ENCODE measurements at regions not wholly inside any gene's neighbourhood (a gene's known extent, or its start where the extent isn't known, plus 50 kb on each side); places are given as distances from the start of the nearest gene placed in this dataset.
"Not testable (repeated sequence)": the region's sequence is repeated elsewhere in the genome, so short reads cannot be mapped to it uniquely, and the experiment has no call there.

- H3K27me3 Mint-ChIP-seq = peaks cover 0 to 6% (median 3%) of the 10 kb centered on the region in 3 donors
- peaks cover 0 to 3% (median 0%) of the 10 kb centered on the region in 3 donors for H3K4me1 Mint-ChIP-seq
- ATAC-seq (ENCODE audit: low read depth in 2 of 2) (no peak), DNase-seq (no peak)
- no peak overlapping the region for H3K27ac Mint-ChIP-seq
- no peak overlapping the region for H3K4me3 Mint-ChIP-seq
- no peaks in the 10 kb centered on the region for H3K9me3 Mint-ChIP-seq
- H3K36me3 Mint-ChIP-seq = no peaks in the 10 kb centered on the region
Measured at GRCh38 chr2:2729246-2729645, 398.2 kb upstream of the MYT1L start.

- DNase-seq (no peak), ATAC-seq (ENCODE audit: low read depth in 2 of 2) (no peak)
- Mint-ChIP-seq H3K36me3 (no peaks in the 10 kb centered on the region), H3K4me1 (peaks cover 0 to 3% (median 0%) of the 10 kb centered on the region in 3 donors), H3K9me3 (no peaks in the 10 kb centered on the region), H3K27ac (no peak overlapping the region), H3K4me3 (no peak overlapping the region), H3K27me3 (peaks cover 0 to 6% (median 0%) of the 10 kb centered on the region in 3 donors)
Measured at GRCh38 chr2:2728635-2729034, 397.6 kb upstream of the MYT1L start.

GRCh38 chr2:2727876-2728511 lies 396.9 kb upstream of the MYT1L start:
- no peaks in the 10 kb centered on the region for H3K36me3 Mint-ChIP-seq
- no peak overlapping the region for H3K27ac Mint-ChIP-seq
- H3K9me3 Mint-ChIP-seq = no peaks in the 10 kb centered on the region
- DNase-seq (no peak), ATAC-seq (ENCODE audit: low read depth in 2 of 2) (no peak)
- peak overlapping the region in 1 of 8 donors; percentile 29 for H3K4me3 Mint-ChIP-seq
- peaks cover 0 to 6% (median 0%) of the 10 kb centered on the region in 3 donors for H3K27me3 Mint-ChIP-seq
- peaks cover 0 to 3% (median 0%) of the 10 kb centered on the region in 3 donors for H3K4me1 Mint-ChIP-seq

GRCh38 chr2:2726163-2726562 lies 395.1 kb upstream of the MYT1L start:
- peaks cover 0 to 6% (median 0%) of the 10 kb centered on the region in 3 donors for H3K27me3 Mint-ChIP-seq
- DNase-seq (no peak), ATAC-seq (ENCODE audit: low read depth in 2 of 2) (no peak)
- H3K4me3 Mint-ChIP-seq = no peak overlapping the region
- no peaks in the 10 kb centered on the region for H3K36me3 Mint-ChIP-seq
- H3K9me3 Mint-ChIP-seq = peaks cover 0 to 1% (median 0%) of the 10 kb centered on the region in 7 donors
- H3K27ac Mint-ChIP-seq = no peak overlapping the region
- H3K4me1 Mint-ChIP-seq = peaks cover 0 to 3% (median 0%) of the 10 kb centered on the region in 3 donors

- peaks cover 0 to 3% (median 0%) of the 10 kb centered on the region in 3 donors for H3K4me1 Mint-ChIP-seq
- H3K4me3 Mint-ChIP-seq = no peak overlapping the region
- ATAC-seq (ENCODE audit: low read depth in 2 of 2) (no peak), DNase-seq (no peak)
- H3K36me3 Mint-ChIP-seq = no peaks in the 10 kb centered on the region
- H3K9me3 Mint-ChIP-seq = peaks cover 0 to 4% (median 0%) of the 10 kb centered on the region in 7 donors
- peaks cover 0 to 5% (median 0%) of the 10 kb centered on the region in 3 donors for H3K27me3 Mint-ChIP-seq
- no peak overlapping the region for H3K27ac Mint-ChIP-seq
Measured at GRCh38 chr2:2723064-2723463, 392.0 kb upstream of the MYT1L start.

- ATAC-seq (ENCODE audit: low read depth in 2 of 2) = no peak
- Mint-ChIP-seq H3K4me3 (peak overlapping the region in 1 of 8 donors; percentile 57), H3K4me1 (no peaks in the 10 kb centered on the region), H3K27me3 (peaks cover 0 to 3% (median 0%) of the 10 kb centered on the region in 3 donors), H3K27ac (no peak overlapping the region), H3K9me3 (peaks cover 0 to 4% (median 0%) of the 10 kb centered on the region in 7 donors), H3K36me3 (no peaks in the 10 kb centered on the region)
- DNase-seq = no peak
Measured at GRCh38 chr2:2721296-2721835, 390.3 kb upstream of the MYT1L start.

GRCh38 chr2:2720806-2721205 lies 389.7 kb upstream of the MYT1L start:
- not testable (repeated sequence) for H3K9me3 Mint-ChIP-seq; H3K4me3 Mint-ChIP-seq; H3K4me1 Mint-ChIP-seq; DNase-seq; H3K36me3 Mint-ChIP-seq; ATAC-seq (ENCODE audit: low read depth in 2 of 2); H3K27me3 Mint-ChIP-seq; H3K27ac Mint-ChIP-seq

GRCh38 chr2:2720351-2720750 lies 389.3 kb upstream of the MYT1L start:
- Mint-ChIP-seq H3K27me3 (peaks cover 0 to 13% (median 0%) of the 10 kb centered on the region in 3 donors), H3K4me3 (no peak overlapping the region), H3K27ac (no peak overlapping the region), H3K36me3 (no peaks in the 10 kb centered on the region), H3K9me3 (peaks cover 0 to 4% (median 0%) of the 10 kb centered on the region in 7 donors), H3K4me1 (no peaks in the 10 kb centered on the region)
- no peak for ATAC-seq (ENCODE audit: low read depth in 2 of 2)
- no peak for DNase-seq

- no peaks in the 10 kb centered on the region for H3K36me3 Mint-ChIP-seq
- H3K4me1 Mint-ChIP-seq = no peaks in the 10 kb centered on the region
- no peak overlapping the region for H3K4me3 Mint-ChIP-seq
- ATAC-seq (ENCODE audit: low read depth in 2 of 2) (no peak), DNase-seq (no peak)
- H3K27ac Mint-ChIP-seq = no peak overlapping the region
- peaks cover 0 to 4% (median 0%) of the 10 kb centered on the region in 7 donors for H3K9me3 Mint-ChIP-seq
- H3K27me3 Mint-ChIP-seq = peaks cover 0 to 14% (median 0%) of the 10 kb centered on the region in 3 donors
Measured at GRCh38 chr2:2719781-2720180, 388.7 kb upstream of the MYT1L start.

GRCh38 chr2:2719015-2719414 lies 387.9 kb upstream of the MYT1L start:
- no peaks in the 10 kb centered on the region for H3K36me3 Mint-ChIP-seq
- DNase-seq (no peak), ATAC-seq (ENCODE audit: low read depth in 2 of 2) (no peak)
- no peak overlapping the region for H3K4me3 Mint-ChIP-seq
- no peak overlapping the region for H3K27ac Mint-ChIP-seq
- no peaks in the 10 kb centered on the region for H3K4me1 Mint-ChIP-seq
- H3K27me3 Mint-ChIP-seq = peaks cover 0 to 14% (median 3%) of the 10 kb centered on the region in 3 donors
- H3K9me3 Mint-ChIP-seq = peaks cover 0 to 4% (median 0%) of the 10 kb centered on the region in 7 donors

GRCh38 chr2:2717406-2717805 lies 386.3 kb upstream of the MYT1L start:
- Mint-ChIP-seq H3K27ac (no peak overlapping the region), H3K4me1 (no peaks in the 10 kb centered on the region), H3K27me3 (peaks cover 4 to 26% (median 8%) of the 10 kb centered on the region in 3 donors), H3K4me3 (no peak overlapping the region), H3K36me3 (no peaks in the 10 kb centered on the region), H3K9me3 (peaks cover 0 to 4% (median 0%) of the 10 kb centered on the region in 7 donors)
- ATAC-seq (ENCODE audit: low read depth in 2 of 2) = no peak
- no peak for DNase-seq

GRCh38 chr2:2716771-2717170 lies 385.7 kb upstream of the MYT1L start:
- no peaks in the 10 kb centered on the region for H3K4me1 Mint-ChIP-seq
- no peak for ATAC-seq (ENCODE audit: low read depth in 2 of 2)
- no peaks in the 10 kb centered on the region for H3K36me3 Mint-ChIP-seq

GRCh38 chr2:2715036-2715818 lies 384.2 kb upstream of the MYT1L start:
- Mint-ChIP-seq H3K4me3 (no peak overlapping the region), H3K4me1 (no peaks in the 10 kb centered on the region), H3K27ac (no peak overlapping the region), H3K9me3 (peaks cover 0 to 4% (median 0%) of the 10 kb centered on the region in 7 donors), H3K27me3 (peaks cover 5 to 31% (median 9%) of the 10 kb centered on the region in 3 donors), H3K36me3 (no peaks in the 10 kb centered on the region)
- ATAC-seq (ENCODE audit: low read depth in 2 of 2) (no peak), DNase-seq (no peak)

More at GRCh38 chr2:2716771-2717170, 385.7 kb upstream of the MYT1L start:
- Mint-ChIP-seq H3K27me3 (peaks cover 5 to 31% (median 9%) of the 10 kb centered on the region in 3 donors), H3K4me3 (no peak overlapping the region), H3K27ac (no peak overlapping the region), H3K9me3 (peaks cover 0 to 4% (median 0%) of the 10 kb centered on the region in 7 donors)
- DNase-seq = no peak
